Activated CD4-positive, alpha-beta T cell treated with anti-CD3 and anti-CD28 coated beads, Interleukin-2, amount 50 U/mL, for 48 hours (primary cell): ENCODE measurements at regions not wholly inside any gene's neighbourhood (a gene's known extent, or its start where the extent isn't known, plus 50 kb on each side); places are given as distances from the start of the nearest gene placed in this dataset.
"Not testable (repeated sequence)": the region's sequence is repeated elsewhere in the genome, so short reads cannot be mapped to it uniquely, and the experiment has no call there.

Source experiments
- DNase-seq, 2 experiments: peaks; one replicate each; pipeline ENCODE4 v3.0.0-alpha.2; 2020

- DNase-seq, result no peak
Measured at GRCh38 chrY:19042984-19043442, 269.5 kb upstream of the HSFY2 start.

- DNase-seq, result no peak
Measured at GRCh38 chrY:19042306-19042958, 268.9 kb upstream of the HSFY2 start.

- DNase-seq, result no peak
Measured at GRCh38 chrY:19026631-19027030, 253.1 kb upstream of the HSFY2 start.

GRCh38 chrY:19023934-19024333 lies 250.4 kb upstream of the HSFY2 start:
- DNase-seq, result no peak

GRCh38 chrY:19020193-19020592 lies 246.7 kb upstream of the HSFY2 start:
- no peak for DNase-seq

- DNase-seq, result no peak
Measured at GRCh38 chrY:19016990-19017389, 243.5 kb upstream of the HSFY2 start.

GRCh38 chrY:19015854-19016253 lies 242.3 kb upstream of the HSFY2 start:
- DNase-seq, result no peak

GRCh38 chrY:19015213-19015612 lies 241.7 kb upstream of the HSFY2 start:
- DNase-seq, result no peak

- no peak for DNase-seq
Measured at GRCh38 chrY:19012985-19013384, 239.4 kb upstream of the HSFY2 start.

- no peak for DNase-seq
Measured at GRCh38 chrY:19011605-19012090, 238.1 kb upstream of the HSFY2 start.

- no peak for DNase-seq
Measured at GRCh38 chrY:19006234-19006633, 232.7 kb upstream of the HSFY2 start.

- no peak for DNase-seq
Measured at GRCh38 chrY:19005579-19005978, 232.0 kb upstream of the HSFY2 start.

- no peak for DNase-seq
Measured at GRCh38 chrY:18997635-18998240, 224.2 kb upstream of the HSFY2 start.

- no peak for DNase-seq
Measured at GRCh38 chrY:18993480-18993879, 219.9 kb upstream of the HSFY2 start.

- not testable (repeated sequence) for DNase-seq
Measured at GRCh38 chrY:18992684-18993083, 219.1 kb upstream of the HSFY2 start.

- DNase-seq, result no peak
Measured at GRCh38 chrY:18989356-18989755, 215.8 kb upstream of the HSFY2 start.

GRCh38 chrY:18966001-18966400 lies 192.5 kb upstream of the HSFY2 start:
- no peak for DNase-seq

GRCh38 chrY:18958846-18959245 lies 185.3 kb upstream of the HSFY2 start:
- DNase-seq, result no peak

- no peak for DNase-seq
Measured at GRCh38 chrY:18951657-18952435, 178.3 kb upstream of the HSFY2 start.

- DNase-seq, result no peak
Measured at GRCh38 chrY:18951019-18951418, 177.5 kb upstream of the HSFY2 start.

- no peak for DNase-seq
Measured at GRCh38 chrY:18936831-18937230, 163.3 kb upstream of the HSFY2 start.

GRCh38 chrY:18919256-18919655 lies 145.7 kb upstream of the HSFY2 start:
- DNase-seq, result no peak

- DNase-seq, result no peak
Measured at GRCh38 chrY:18912846-18913245, 139.3 kb upstream of the HSFY2 start.

GRCh38 chrY:18909846-18910245 lies 136.3 kb upstream of the HSFY2 start:
- DNase-seq, result no peak
